SU-DHL-6 (cell line): ENCODE measurements at regions not wholly inside any gene's neighbourhood (a gene's known extent, or its start where the extent isn't known, plus 50 kb on each side); places are given as distances from the start of the nearest gene placed in this dataset.

Experiments used
- EZH2phosphoT487 ChIP-seq: fragments of 200-600 bp; sonication (generic), shearing (Covaris generic); conservative IDR thresholded peaks from 2 replicates; pipeline ENCODE4 v1.6.1; 2018; ENCODE audit warnings: mild to moderate bottlenecking, antibody characterized with exemption, low read length, moderate library complexity, mixed read lengths
- TF ChIP-seq, protein P1 (sequence below): fragments of 200-600 bp; sonication (generic); IDR thresholded peaks from one replicate; pipeline ENCODE4 v1.5.1; 2017; ENCODE audit warnings: antibody characterized with exemption, mild to moderate bottlenecking, low read length, moderate library complexity; ENCODE audit not compliant: insufficient read depth, poor library complexity, severe bottlenecking

DNA sequence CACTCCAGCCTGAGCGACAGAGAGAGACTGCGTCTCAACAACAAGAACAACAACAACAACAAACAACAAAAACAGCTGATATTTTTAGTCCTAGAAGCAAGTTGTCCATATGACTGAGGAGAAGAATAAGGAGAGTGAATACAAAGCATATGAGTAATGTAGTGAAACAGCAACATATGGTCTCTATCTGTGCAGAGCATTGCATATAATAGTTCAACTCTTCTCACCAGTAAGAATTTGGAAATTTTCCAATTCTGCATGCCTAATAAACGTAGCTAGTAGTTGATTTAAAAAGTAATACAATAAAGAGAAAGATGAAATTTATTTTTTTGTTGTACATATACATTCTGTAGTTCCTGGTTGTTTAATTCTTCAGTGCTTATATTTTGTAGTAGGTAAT, 129.7 kb upstream of the FAM83B start:
- TF ChIP-seq, protein P1, sequence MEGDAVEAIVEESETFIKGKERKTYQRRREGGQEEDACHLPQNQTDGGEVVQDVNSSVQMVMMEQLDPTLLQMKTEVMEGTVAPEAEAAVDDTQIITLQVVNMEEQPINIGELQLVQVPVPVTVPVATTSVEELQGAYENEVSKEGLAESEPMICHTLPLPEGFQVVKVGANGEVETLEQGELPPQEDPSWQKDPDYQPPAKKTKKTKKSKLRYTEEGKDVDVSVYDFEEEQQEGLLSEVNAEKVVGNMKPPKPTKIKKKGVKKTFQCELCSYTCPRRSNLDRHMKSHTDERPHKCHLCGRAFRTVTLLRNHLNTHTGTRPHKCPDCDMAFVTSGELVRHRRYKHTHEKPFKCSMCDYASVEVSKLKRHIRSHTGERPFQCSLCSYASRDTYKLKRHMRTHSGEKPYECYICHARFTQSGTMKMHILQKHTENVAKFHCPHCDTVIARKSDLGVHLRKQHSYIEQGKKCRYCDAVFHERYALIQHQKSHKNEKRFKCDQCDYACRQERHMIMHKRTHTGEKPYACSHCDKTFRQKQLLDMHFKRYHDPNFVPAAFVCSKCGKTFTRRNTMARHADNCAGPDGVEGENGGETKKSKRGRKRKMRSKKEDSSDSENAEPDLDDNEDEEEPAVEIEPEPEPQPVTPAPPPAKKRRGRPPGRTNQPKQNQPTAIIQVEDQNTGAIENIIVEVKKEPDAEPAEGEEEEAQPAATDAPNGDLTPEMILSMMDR = no peak
- no peak for TF ChIP-seq EZH2phosphoT487
